ENCODE measurements at regions not wholly inside any gene's neighbourhood (a gene's known extent, or its start where the extent isn't known, plus 50 kb on each side); places are given as distances from the start of the nearest gene placed in this dataset.
"Not testable (repeated sequence)": the region's sequence is repeated elsewhere in the genome, so short reads cannot be mapped to it uniquely, and the experiment has no call there.

DNA sequence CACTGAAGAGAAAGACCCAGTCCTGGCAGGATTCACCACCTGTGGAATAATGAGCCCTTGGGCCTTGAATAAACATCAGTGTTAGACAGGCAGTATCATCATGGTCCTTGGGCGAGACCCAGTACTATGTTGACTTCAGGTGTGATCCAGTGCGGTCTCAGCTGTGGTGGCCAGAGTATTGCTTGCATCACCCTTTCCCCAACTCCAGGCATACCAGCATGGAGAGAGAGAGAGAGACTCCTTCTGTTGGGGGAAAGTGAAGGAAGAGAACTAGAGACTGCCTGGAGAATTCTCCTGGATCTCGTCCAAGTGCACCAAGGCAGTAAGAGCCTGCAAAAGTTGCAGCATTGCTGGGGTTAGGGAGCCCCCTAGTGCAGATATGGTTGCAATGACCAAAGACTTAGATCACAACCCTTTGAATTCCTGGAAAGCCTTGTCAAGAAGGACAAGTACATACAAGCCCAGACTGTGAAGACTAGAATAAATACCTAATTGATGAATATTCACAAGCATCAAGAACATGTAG is 61.1 kb upstream of the VAMP7 start:
- H3K4me1 Mint-ChIP-seq: peaks cover 2% of the 10 kb centered on the region
- no peak overlapping the region for H3K27ac Mint-ChIP-seq
- H3K4me3 Mint-ChIP-seq: no peak overlapping the region
- peaks cover 4% of the 10 kb centered on the region for H3K9me3 Mint-ChIP-seq
- peak; percentile 80 for DNase-seq
- H3K27me3 Mint-ChIP-seq: peaks cover 12% of the 10 kb centered on the region
- no peaks in the 10 kb centered on the region for H3K36me3 Mint-ChIP-seq (ENCODE audit: low read depth)
- intact Hi-C loops (cut with micrococcal nuclease): loop anchor here (1.0 to 5.0 kb wide), 2 partner anchors 726 to 838 kb away; no protein-coding TSS in a partner anchor

DNA sequence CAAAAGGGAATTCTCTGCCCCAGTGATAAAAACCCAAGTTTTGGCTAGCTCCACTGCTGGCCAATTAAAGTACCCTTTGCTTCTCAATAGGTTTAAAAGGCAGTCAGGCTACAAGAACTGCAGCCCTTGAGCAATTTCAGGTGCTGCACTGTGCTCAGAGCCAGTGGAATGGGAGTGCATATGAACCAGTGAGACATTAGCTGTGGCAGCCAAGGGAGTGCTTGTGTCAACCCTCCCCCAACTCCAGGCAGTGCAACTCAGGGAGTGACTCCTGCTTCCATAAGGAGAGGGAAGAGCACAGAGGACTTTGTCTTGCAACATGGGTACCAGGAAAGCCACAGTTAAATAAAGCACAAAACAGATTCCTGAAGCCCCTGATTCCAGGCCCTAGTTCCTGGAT is 61.6 kb upstream of the VAMP7 start:
- H3K4me3 Mint-ChIP-seq: no peak overlapping the region
- H3K27ac Mint-ChIP-seq: no peak overlapping the region
- H3K9me3 Mint-ChIP-seq: peaks cover 4% of the 10 kb centered on the region
- H3K4me1 Mint-ChIP-seq: peaks cover 2% of the 10 kb centered on the region
- no peak for DNase-seq
- intact Hi-C loops (cut with micrococcal nuclease): no loop called here
- H3K36me3 Mint-ChIP-seq (ENCODE audit: low read depth): no peaks in the 10 kb centered on the region
- peaks cover 11% of the 10 kb centered on the region for H3K27me3 Mint-ChIP-seq

DNA sequence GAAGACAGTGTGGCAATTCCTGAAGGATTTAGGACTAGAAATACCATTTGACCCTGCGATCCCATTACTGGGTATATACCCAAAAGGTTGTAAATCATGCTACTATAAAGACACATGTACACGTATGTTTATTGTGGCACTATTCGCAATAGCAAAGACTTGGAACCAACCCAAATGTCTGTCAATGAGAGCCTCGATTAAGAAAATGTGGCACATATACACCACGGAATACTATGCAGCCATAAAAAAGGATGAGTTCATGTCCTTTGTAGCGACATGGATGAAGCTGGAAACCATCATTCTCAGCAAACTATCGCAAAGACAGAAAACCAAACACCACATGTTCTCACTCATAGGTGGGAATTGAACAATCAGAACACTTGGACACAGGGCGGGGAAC is 66.8 kb upstream of the VAMP7 start:
- H3K36me3 Mint-ChIP-seq (ENCODE audit: low read depth); H3K27ac Mint-ChIP-seq; DNase-seq; H3K4me3 Mint-ChIP-seq; H3K4me1 Mint-ChIP-seq; intact Hi-C loops (cut with micrococcal nuclease); H3K27me3 Mint-ChIP-seq: not testable (repeated sequence)
- peaks cover 13% of the 10 kb centered on the region for H3K9me3 Mint-ChIP-seq

DNA sequence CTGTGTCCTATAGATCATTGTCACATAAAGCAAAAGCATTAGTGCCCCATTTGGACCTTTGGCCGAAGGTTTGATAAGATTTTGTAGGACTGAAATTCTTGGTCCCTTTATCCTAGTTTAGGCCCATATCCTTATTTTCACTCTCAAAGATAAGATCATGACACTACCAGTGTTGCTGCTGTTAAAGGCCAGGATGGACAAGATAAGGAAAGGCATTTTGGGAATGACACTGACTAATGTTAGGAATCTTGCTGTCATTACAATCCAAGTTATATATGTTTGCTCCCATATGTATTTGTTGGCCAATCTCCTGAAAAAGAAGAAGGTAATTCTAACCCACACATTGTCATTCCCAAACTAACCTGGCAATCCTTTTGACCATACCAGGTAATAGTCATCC is 101.3 kb upstream of the VAMP7 start:
- Mint-ChIP-seq H3K36me3 (ENCODE audit: low read depth) (no peaks in the 10 kb centered on the region), H3K27me3 (no peaks in the 10 kb centered on the region)
- intact Hi-C loops (cut with micrococcal nuclease): no loop called here

DNA sequence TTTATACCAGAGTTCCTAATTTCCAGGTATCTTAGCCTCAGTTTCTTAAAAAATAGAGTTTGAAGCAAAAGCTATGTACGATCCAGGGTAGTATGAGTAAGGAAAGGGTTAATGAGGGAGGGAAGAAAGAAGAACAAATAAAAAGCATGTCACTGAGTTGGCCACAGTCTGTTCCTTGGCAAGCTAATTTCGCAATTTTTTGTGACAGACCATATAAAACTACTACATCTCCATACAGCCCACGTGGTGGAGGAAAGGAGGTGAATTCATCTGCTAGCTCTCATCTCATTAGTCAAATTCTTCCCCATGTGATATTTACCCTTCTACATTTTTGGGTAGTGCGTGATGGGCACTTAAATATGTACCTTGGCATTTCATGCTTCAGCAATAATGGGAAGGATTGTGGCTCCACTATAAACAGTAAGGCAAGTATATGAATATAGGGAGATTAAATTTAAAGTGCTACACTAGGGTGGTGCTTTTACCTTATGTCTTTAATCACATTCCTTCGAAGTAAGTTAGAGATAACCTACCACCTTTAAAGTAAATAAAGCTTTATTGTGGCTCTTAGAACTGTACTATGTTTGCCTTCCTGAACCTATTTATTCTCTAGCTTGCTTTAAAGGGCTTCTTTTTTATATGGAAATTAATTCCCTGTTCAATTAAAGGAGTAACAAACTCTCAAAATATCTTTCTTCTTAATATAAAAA is 102.1 kb upstream of the VAMP7 start:
- no peak for DNase-seq
- Mint-ChIP-seq H3K9me3 (no peaks in the 10 kb centered on the region), H3K27me3 (no peaks in the 10 kb centered on the region), H3K36me3 (ENCODE audit: low read depth) (no peaks in the 10 kb centered on the region), H3K4me1 (no peaks in the 10 kb centered on the region), H3K27ac (no peak overlapping the region), H3K4me3 (no peak overlapping the region)
- intact Hi-C loops (cut with micrococcal nuclease): no loop called here

More for the DNA sequence above, 101.3 kb upstream of the VAMP7 start:
- Mint-ChIP-seq H3K9me3 (no peaks in the 10 kb centered on the region), H3K4me3 (no peak overlapping the region), H3K27ac (no peak overlapping the region), H3K4me1 (no peaks in the 10 kb centered on the region)
- DNase-seq: no peak

DNA sequence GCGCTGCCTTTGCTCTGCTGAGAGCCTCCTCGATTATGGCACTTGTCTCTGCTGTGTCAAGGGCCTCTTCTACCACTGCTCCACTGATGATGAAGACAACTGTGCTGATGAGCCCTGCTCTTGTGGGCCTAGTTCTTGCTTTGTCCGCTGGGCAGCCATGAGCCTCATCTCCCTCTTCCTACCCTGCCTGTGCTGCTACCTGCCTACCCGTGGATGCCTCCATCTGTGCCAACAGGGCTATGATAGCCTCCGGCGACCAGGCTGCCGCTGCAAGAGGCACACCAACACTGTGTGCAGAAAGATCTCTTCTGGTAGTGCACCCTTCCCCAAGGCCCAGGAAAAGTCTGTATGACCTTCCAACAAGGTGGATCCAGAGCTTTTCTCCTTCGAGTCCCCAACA is 106.8 kb upstream of the VAMP7 start:
- intact Hi-C loops (cut with micrococcal nuclease): no loop called here
- no peaks in the 10 kb centered on the region for H3K9me3 Mint-ChIP-seq
- no peaks in the 10 kb centered on the region for H3K36me3 Mint-ChIP-seq (ENCODE audit: low read depth)
- H3K27ac Mint-ChIP-seq: no peak overlapping the region
- H3K27me3 Mint-ChIP-seq: no peaks in the 10 kb centered on the region
- H3K4me1 Mint-ChIP-seq: no peaks in the 10 kb centered on the region
- H3K4me3 Mint-ChIP-seq: no peak overlapping the region
- DNase-seq: no peak

DNA sequence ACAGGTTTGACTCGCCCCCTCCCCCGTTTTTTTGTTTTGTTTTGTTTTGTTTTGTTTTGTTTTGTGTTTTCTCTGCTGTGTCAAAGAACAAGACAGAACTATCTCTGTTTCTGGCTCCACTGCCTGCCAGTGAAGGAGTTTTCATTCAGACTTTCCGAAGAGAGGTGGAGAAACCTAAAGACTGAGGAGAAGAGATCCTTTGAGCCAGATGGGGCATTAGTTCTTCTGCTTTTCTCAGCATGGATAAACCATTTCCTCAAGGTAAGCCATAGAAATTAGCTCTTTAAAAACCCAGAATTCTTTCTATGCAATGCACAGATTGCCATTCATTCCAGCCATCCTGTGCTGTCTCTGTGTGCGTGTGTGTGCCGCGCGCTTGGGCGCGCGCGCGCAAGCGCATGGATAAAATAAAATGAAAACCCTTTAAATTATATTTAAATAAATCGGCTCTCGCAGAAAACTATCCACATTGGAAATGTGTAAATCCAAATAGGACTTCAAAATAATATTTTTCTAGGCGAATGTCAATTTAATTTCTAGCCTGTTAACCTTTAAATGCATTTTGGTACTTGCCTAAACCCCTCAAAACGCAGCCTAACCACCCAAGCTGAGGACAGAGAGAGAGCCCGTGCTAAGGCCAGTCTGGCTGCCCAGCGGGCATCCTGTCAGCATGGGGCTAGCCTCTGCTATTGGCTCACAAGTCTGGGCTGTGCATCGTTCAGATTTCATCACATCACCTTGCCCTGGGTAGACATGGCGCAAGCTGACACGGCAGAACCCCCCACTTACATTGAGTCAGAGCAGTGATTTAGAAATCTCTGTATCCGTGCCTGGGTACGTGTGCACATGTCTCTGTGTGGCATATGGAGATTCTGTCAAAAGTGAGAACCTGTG is 113.0 kb upstream of the VAMP7 start:
- Mint-ChIP-seq H3K27ac (no peak overlapping the region), H3K4me1 (peaks cover 6% of the 10 kb centered on the region), H3K9me3 (no peaks in the 10 kb centered on the region), H3K27me3 (no peaks in the 10 kb centered on the region), H3K4me3 (peak overlapping the region; percentile 80), H3K36me3 (ENCODE audit: low read depth) (no peaks in the 10 kb centered on the region)
- intact Hi-C loops (cut with micrococcal nuclease): no loop called here
- DNase-seq: no peak

DNA sequence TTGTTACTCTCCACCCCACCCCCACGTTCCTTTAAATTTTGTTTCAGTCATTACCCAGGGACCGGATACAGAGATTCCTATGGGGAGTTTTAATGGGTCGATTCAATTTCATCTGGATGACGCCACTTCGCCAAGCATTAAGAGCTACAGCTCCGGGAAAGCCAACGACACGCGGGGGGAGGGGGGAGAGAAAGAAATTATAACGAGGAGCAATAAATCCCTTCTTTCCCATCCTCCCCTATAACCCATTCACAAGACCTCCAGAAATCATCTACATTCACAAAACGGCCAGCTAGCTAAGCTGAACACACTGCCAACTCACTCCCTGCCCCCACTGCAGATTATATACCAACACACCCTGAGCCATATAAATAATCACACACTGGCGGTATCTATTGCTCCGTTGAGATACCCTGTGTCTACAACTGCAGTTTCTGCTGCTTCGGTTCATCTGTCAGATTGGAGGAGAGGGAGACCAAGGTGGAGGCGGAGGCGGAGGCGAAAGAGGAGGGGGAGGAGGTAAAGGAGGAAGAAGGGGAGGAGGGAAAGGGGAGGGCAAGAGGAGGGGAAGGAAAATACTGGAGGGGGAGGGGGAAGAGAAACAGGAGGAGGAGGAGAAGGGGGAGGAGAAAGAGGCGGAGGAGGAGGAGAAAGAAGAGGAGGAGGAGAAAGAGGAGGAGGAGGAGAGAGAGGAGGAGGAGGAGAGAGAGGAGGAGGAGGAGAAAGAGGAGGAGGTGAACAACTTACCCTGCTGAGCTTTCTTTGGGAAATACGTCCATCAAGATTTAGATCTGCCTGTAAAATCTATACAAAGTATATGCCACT is 113.9 kb upstream of the VAMP7 start:
- Mint-ChIP-seq H3K27ac (no peak overlapping the region), H3K36me3 (ENCODE audit: low read depth) (no peaks in the 10 kb centered on the region), H3K4me1 (peaks cover 6% of the 10 kb centered on the region), H3K27me3 (no peaks in the 10 kb centered on the region), H3K9me3 (no peaks in the 10 kb centered on the region), H3K4me3 (peak overlapping the region; percentile 80)
- peak; percentile 76 for DNase-seq
- intact Hi-C loops (cut with micrococcal nuclease): no loop called here

DNA sequence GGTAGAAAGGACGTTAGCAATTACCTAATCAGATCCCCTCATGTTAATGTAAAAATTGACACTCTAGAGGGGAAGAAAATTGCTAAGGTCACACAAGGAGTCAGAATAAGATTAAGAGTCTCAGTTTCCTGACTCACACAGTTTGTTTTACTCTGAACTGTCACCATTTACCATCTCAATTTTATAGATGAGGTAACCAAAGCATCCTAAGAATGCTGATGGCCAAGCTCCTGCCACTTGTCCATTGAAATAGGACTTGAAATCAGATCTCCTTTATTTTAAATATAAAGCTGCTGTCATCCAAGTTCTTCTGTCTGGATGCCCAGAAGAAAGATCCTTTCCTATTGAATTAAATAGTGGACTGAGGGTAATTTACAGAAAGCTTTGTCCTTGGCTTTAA is 114.8 kb upstream of the VAMP7 start:
- intact Hi-C loops (cut with micrococcal nuclease): no loop called here
- no peak overlapping the region for H3K4me3 Mint-ChIP-seq
- H3K9me3 Mint-ChIP-seq: peaks cover 5% of the 10 kb centered on the region
- no peaks in the 10 kb centered on the region for H3K36me3 Mint-ChIP-seq (ENCODE audit: low read depth)
- H3K4me1 Mint-ChIP-seq: peaks cover 6% of the 10 kb centered on the region
- no peak for DNase-seq
- H3K27me3 Mint-ChIP-seq: no peaks in the 10 kb centered on the region
- H3K27ac Mint-ChIP-seq: no peak overlapping the region

DNA sequence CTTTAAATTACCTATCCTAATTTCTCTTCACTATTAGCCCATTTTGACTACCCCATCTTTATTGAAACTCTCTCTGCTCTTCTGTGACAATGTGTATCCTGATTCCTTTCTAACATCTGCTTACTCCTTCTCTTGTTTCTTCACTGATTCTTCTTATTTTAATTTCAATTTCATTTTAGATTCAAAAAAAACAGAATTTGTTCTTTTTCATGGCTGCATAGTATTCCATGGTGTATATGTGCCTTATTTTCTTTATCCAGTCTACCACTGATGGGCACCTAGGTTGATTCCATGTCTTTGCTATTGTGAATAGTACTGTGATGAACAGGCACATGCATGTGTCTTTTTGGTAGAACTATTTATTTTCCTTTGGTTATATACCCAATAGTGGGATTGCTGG is 120.0 kb upstream of the VAMP7 start:
- Mint-ChIP-seq H3K4me1 (no peaks in the 10 kb centered on the region), H3K9me3 (peaks cover 10% of the 10 kb centered on the region), H3K27me3 (no peaks in the 10 kb centered on the region), H3K27ac (no peak overlapping the region), H3K36me3 (ENCODE audit: low read depth) (no peaks in the 10 kb centered on the region), H3K4me3 (no peak overlapping the region)
- intact Hi-C loops (cut with micrococcal nuclease): no loop called here
- DNase-seq: no peak

DNA sequence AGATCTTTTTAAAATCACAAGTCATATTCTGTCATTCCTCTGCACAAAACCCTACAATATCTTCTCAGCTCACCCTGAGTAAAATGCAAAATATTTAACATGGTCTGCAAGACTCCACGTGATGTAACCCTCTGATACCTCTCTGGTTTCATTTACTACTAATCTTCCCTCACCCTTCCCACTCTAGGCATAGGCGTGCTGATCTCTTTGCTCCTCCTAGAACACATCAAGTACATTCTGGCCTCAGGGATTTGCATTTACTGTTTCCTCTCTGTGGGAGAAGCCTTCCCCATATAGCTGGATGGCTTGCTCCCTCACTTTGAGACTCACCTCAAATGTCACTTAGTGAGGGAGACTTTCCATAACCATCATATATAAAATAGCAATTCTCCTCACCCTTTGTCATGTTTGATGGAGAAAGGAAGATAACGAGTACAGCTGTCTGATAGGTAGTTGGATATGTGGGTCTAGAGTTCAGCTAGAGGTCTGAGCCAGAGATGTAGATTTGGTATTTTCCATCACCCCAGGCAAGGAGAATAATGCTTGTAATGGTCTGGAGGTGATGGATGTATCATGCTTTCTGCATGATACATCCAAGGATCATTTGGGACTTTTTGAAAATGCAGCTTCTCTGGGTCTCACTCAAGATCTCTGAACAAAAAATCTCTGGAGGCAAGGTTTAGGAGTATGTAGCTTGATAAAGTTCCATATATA is 123.9 kb upstream of the VAMP7 start:
- intact Hi-C loops (cut with micrococcal nuclease): no loop called here
- Mint-ChIP-seq H3K27ac (no peak overlapping the region), H3K4me1 (no peaks in the 10 kb centered on the region), H3K9me3 (peaks cover 10% of the 10 kb centered on the region), H3K27me3 (no peaks in the 10 kb centered on the region), H3K4me3 (no peak overlapping the region), H3K36me3 (ENCODE audit: low read depth) (no peaks in the 10 kb centered on the region)
- DNase-seq: no peak

DNA sequence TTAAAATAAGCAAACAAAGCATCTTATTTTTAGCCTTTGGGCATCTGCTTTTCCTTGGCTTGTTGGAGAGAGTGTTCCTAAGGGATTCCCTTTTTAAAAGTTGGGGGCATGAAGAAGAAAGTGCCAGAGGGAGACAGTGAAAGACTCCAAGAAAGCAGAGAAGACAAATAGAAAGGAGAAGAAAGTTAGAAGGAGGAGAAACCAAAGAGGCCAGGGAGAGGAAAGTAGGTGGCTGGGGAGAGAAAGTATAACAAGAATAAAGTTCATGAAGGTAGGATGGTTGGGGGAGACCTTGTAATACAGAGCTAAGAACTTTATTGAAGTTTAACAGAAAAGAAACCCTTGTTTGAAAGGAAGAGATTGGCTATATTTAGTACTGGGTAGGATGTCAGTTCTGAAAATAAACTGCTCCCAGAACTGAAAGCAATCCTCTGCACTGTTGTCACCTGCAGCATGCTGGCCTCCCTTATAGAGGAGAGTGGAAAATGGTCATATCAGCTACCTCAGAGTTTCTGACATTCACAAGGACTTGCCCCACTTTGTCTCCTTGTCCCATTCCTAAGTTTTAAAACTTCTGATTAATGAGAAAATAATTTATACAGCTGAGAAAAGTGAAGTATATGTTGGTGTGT is 125.3 kb upstream of the VAMP7 start:
- no peak overlapping the region for H3K4me3 Mint-ChIP-seq
- peaks cover 1% of the 10 kb centered on the region for H3K9me3 Mint-ChIP-seq
- H3K27me3 Mint-ChIP-seq: peaks cover under 1% of the 10 kb centered on the region
- no peak for DNase-seq
- H3K27ac Mint-ChIP-seq: no peak overlapping the region
- intact Hi-C loops (cut with micrococcal nuclease): no loop called here
- no peaks in the 10 kb centered on the region for H3K36me3 Mint-ChIP-seq (ENCODE audit: low read depth)
- no peaks in the 10 kb centered on the region for H3K4me1 Mint-ChIP-seq

DNA sequence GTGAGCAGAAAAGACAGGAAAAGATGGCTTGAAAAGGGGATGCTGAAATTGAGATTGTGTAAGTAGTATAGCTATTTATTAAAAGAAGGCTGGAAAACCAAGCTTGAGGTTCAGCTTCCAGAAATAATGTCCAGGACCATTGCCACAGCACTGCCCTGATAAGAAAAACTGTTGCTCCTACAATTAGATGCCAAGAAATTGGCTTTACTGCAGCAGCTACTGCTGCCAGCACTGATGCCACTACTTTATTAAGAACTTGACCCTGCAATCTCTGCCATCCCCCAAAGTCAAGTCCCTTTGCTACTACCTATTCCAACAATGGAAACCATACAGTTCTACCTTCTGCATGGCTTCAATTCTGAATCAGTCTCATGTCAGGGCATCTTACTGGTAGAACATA is 130.0 kb upstream of the VAMP7 start:
- Mint-ChIP-seq H3K4me1 (no peaks in the 10 kb centered on the region), H3K27me3 (peaks cover 2% of the 10 kb centered on the region), H3K4me3 (no peak overlapping the region), H3K27ac (no peak overlapping the region), H3K36me3 (ENCODE audit: low read depth) (no peaks in the 10 kb centered on the region), H3K9me3 (no peaks in the 10 kb centered on the region)
- DNase-seq: no peak
- intact Hi-C loops (cut with micrococcal nuclease): no loop called here
